Activated T-helper 2 cell treated with anti-CD3 and anti-CD28 coated beads, Interferon-gamma antibody, Interleukin-2, Interleukin-4, amounts not matched to agents 10 μg/mL and 5 μg/mL and 100 μg/mL, durations not matched to agents 14 hours and 24 hours and 36 hours (primary cell): ENCODE measurements at regions not wholly inside any gene's neighbourhood (a gene's known extent, or its start where the extent isn't known, plus 50 kb on each side); places are given as distances from the start of the nearest gene placed in this dataset.

ENCODE experiments used
- DNase-seq: peaks from one replicate; pipeline ENCODE4 v3.0.0; 2021; ENCODE audit warnings: low spot score
- H3K27ac Mint-ChIP-seq: one replicate; pipeline ENCODE4 v1.8.0; 2021; ENCODE audit warnings: mixed read lengths
- H3K27me3 Mint-ChIP-seq: one replicate; pipeline ENCODE4 v1.8.0; 2021; ENCODE audit warnings: low read depth, mixed read lengths
- H3K36me3 Mint-ChIP-seq: one replicate; pipeline ENCODE4 v1.8.0; 2021; ENCODE audit warnings: low read depth, mixed read lengths
- H3K4me1 Mint-ChIP-seq: one replicate; pipeline ENCODE4 v1.8.0; 2021; ENCODE audit warnings: low read depth, mixed read lengths
- H3K4me3 Mint-ChIP-seq: one replicate; pipeline ENCODE4 v1.8.0; 2021; ENCODE audit warnings: low read depth, mild to moderate bottlenecking, moderate library complexity, mixed read lengths
- H3K9me3 Mint-ChIP-seq: one replicate; pipeline ENCODE4 v1.8.0; 2021; ENCODE audit warnings: mixed read lengths
- intact Hi-C: fragments of 100-400 bp; cut with micrococcal nuclease; formaldehyde crosslinking; loops from one replicate; pipeline ENCODE4 v1.15.1; 2023

- Mint-ChIP-seq H3K27ac (no peak overlapping the region), H3K9me3 (peaks cover 62% of the 10 kb centered on the region), H3K4me1 (no peaks in the 10 kb centered on the region), H3K4me3 (no peak overlapping the region), H3K27me3 (no peaks in the 10 kb centered on the region), H3K36me3 (no peaks in the 10 kb centered on the region)
- intact Hi-C loops: loop anchor here (10.0 kb wide), 1 partner anchor 93 kb away; no protein-coding TSS in a partner anchor
- DNase-seq: no peak
These were observed 204.7 kb upstream of the VSTM2A start for GRCh38 chr7:54337466-54337865.

- H3K27ac Mint-ChIP-seq: no peak overlapping the region
- intact Hi-C loops: loop anchor here (10.0 kb wide), 1 partner anchor 94 kb away; no protein-coding TSS in a partner anchor
- no peak overlapping the region for H3K4me3 Mint-ChIP-seq
- no peaks in the 10 kb centered on the region for H3K4me1 Mint-ChIP-seq
- peaks cover 60% of the 10 kb centered on the region for H3K9me3 Mint-ChIP-seq
- H3K27me3 Mint-ChIP-seq: no peaks in the 10 kb centered on the region
- H3K36me3 Mint-ChIP-seq: no peaks in the 10 kb centered on the region
- no peak for DNase-seq
These were observed 203.9 kb upstream of the VSTM2A start for GRCh38 chr7:54338319-54338718.

GRCh38 chr7:54339073-54339472 is 203.1 kb upstream of the VSTM2A start:
- intact Hi-C loops: loop anchor here (10.0 kb wide), 1 partner anchor 94 kb away; no protein-coding TSS in a partner anchor
- H3K27me3 Mint-ChIP-seq: no peaks in the 10 kb centered on the region
- H3K4me3 Mint-ChIP-seq: no peak overlapping the region
- DNase-seq: no peak
- peaks cover 59% of the 10 kb centered on the region for H3K9me3 Mint-ChIP-seq
- no peak overlapping the region for H3K27ac Mint-ChIP-seq
- no peaks in the 10 kb centered on the region for H3K4me1 Mint-ChIP-seq
- no peaks in the 10 kb centered on the region for H3K36me3 Mint-ChIP-seq

GRCh38 chr7:54342458-54342857 is 199.7 kb upstream of the VSTM2A start:
- Mint-ChIP-seq H3K4me3 (no peak overlapping the region), H3K27ac (no peak overlapping the region), H3K4me1 (no peaks in the 10 kb centered on the region), H3K36me3 (no peaks in the 10 kb centered on the region), H3K27me3 (no peaks in the 10 kb centered on the region), H3K9me3 (peaks cover 39% of the 10 kb centered on the region)
- no peak for DNase-seq
- intact Hi-C loops: no loop called here

- H3K27me3 Mint-ChIP-seq: no peaks in the 10 kb centered on the region
- H3K4me1 Mint-ChIP-seq: no peaks in the 10 kb centered on the region
- no peaks in the 10 kb centered on the region for H3K36me3 Mint-ChIP-seq
- DNase-seq: no peak
- peaks cover 39% of the 10 kb centered on the region for H3K9me3 Mint-ChIP-seq
- intact Hi-C loops: no loop called here
- H3K4me3 Mint-ChIP-seq: no peak overlapping the region
- no peak overlapping the region for H3K27ac Mint-ChIP-seq
These were observed 198.7 kb upstream of the VSTM2A start for GRCh38 chr7:54343511-54343910.

- Mint-ChIP-seq H3K27me3 (no peaks in the 10 kb centered on the region), H3K4me3 (no peak overlapping the region), H3K9me3 (peaks cover 46% of the 10 kb centered on the region), H3K4me1 (no peaks in the 10 kb centered on the region), H3K36me3 (no peaks in the 10 kb centered on the region), H3K27ac (no peak overlapping the region)
- intact Hi-C loops: no loop called here
- DNase-seq: no peak
These were observed 196.4 kb upstream of the VSTM2A start for GRCh38 chr7:54345746-54346145.

- intact Hi-C loops: no loop called here
- DNase-seq: no peak
- peaks cover 45% of the 10 kb centered on the region for H3K9me3 Mint-ChIP-seq
- no peaks in the 10 kb centered on the region for H3K36me3 Mint-ChIP-seq
- no peak overlapping the region for H3K27ac Mint-ChIP-seq
- H3K4me3 Mint-ChIP-seq: no peak overlapping the region
- H3K4me1 Mint-ChIP-seq: no peaks in the 10 kb centered on the region
- H3K27me3 Mint-ChIP-seq: no peaks in the 10 kb centered on the region
These were observed 192.9 kb upstream of the VSTM2A start for GRCh38 chr7:54349229-54349628.

GRCh38 chr7:54354436-54354835 is 187.7 kb upstream of the VSTM2A start:
- Mint-ChIP-seq H3K4me3 (no peak overlapping the region), H3K27me3 (no peaks in the 10 kb centered on the region), H3K4me1 (no peaks in the 10 kb centered on the region), H3K9me3 (peaks cover 36% of the 10 kb centered on the region), H3K36me3 (no peaks in the 10 kb centered on the region), H3K27ac (no peak overlapping the region)
- no peak for DNase-seq
- intact Hi-C loops: no loop called here

GRCh38 chr7:54355842-54356241 is 186.3 kb upstream of the VSTM2A start:
- no peaks in the 10 kb centered on the region for H3K4me1 Mint-ChIP-seq
- H3K36me3 Mint-ChIP-seq: no peaks in the 10 kb centered on the region
- intact Hi-C loops: no loop called here
- H3K27ac Mint-ChIP-seq: no peak overlapping the region
- H3K9me3 Mint-ChIP-seq: peaks cover 43% of the 10 kb centered on the region
- H3K27me3 Mint-ChIP-seq: no peaks in the 10 kb centered on the region
- H3K4me3 Mint-ChIP-seq: no peak overlapping the region
- DNase-seq: no peak

- DNase-seq: no peak
- intact Hi-C loops: no loop called here
- Mint-ChIP-seq H3K27me3 (no peaks in the 10 kb centered on the region), H3K4me1 (no peaks in the 10 kb centered on the region), H3K36me3 (no peaks in the 10 kb centered on the region), H3K9me3 (peaks cover 56% of the 10 kb centered on the region), H3K27ac (no peak overlapping the region), H3K4me3 (no peak overlapping the region)
These were observed 181.9 kb upstream of the VSTM2A start for GRCh38 chr7:54360075-54360840.

GRCh38 chr7:54390565-54390964 is 151.6 kb upstream of the VSTM2A start:
- H3K27me3 Mint-ChIP-seq: no peaks in the 10 kb centered on the region
- H3K4me3 Mint-ChIP-seq: no peak overlapping the region
- no peaks in the 10 kb centered on the region for H3K36me3 Mint-ChIP-seq
- no peak overlapping the region for H3K27ac Mint-ChIP-seq
- H3K9me3 Mint-ChIP-seq: peaks cover 30% of the 10 kb centered on the region
- DNase-seq: no peak
- intact Hi-C loops: no loop called here
- no peaks in the 10 kb centered on the region for H3K4me1 Mint-ChIP-seq

- Mint-ChIP-seq H3K9me3 (peaks cover 12% of the 10 kb centered on the region), H3K27me3 (no peaks in the 10 kb centered on the region), H3K36me3 (no peaks in the 10 kb centered on the region), H3K4me3 (no peak overlapping the region), H3K27ac (no peak overlapping the region), H3K4me1 (no peaks in the 10 kb centered on the region)
- intact Hi-C loops: no loop called here
- DNase-seq: no peak
These were observed 149.2 kb upstream of the VSTM2A start for GRCh38 chr7:54392935-54393334.

GRCh38 chr7:54394834-54395233 is 147.3 kb upstream of the VSTM2A start:
- Mint-ChIP-seq H3K9me3 (peaks cover 14% of the 10 kb centered on the region), H3K4me3 (no peak overlapping the region), H3K27ac (no peak overlapping the region), H3K4me1 (no peaks in the 10 kb centered on the region), H3K36me3 (no peaks in the 10 kb centered on the region), H3K27me3 (no peaks in the 10 kb centered on the region)
- DNase-seq: no peak
- intact Hi-C loops: no loop called here
